Liver (tissue), 8 donors: ENCODE measurements at regions not wholly inside any gene's neighbourhood (a gene's known extent, or its start where the extent isn't known, plus 50 kb on each side); places are given as distances from the start of the nearest gene placed in this dataset.

Experiments used
- DNase-seq: peaks from one replicate; pipeline ENCODE4 v3.0.0-alpha.2; 2017; ENCODE audit warnings: low spot score
- H3K27ac ChIP-seq, 2 donors: one replicate each; pipeline ENCODE4 v1.7.0; 2013; ENCODE audit warnings: inconsistent platforms in 2 of 2, low read length in 2 of 2, control low read depth in 1 of 2, low read depth in 1 of 2, mild to moderate bottlenecking in 1 of 2
- H3K27me3 ChIP-seq, 4 donors: one replicate each; pipeline versions ENCODE4 v1.6.1 to v1.7.0; 2013; ENCODE audit warnings: low read length in 3 of 4, inconsistent platforms in 1 of 4, mild to moderate bottlenecking in 1 of 4, moderate library complexity in 1 of 4; ENCODE audit not compliant: control insufficient read depth in 4 of 4, insufficient read depth in 4 of 4
- H3K36me3 ChIP-seq, 4 donors: one replicate each; pipeline versions ENCODE4 v1.6.1 to v1.7.0; 2013; ENCODE audit warnings: low read length in 3 of 4, mild to moderate bottlenecking in 3 of 4, low read depth in 1 of 4, moderate library complexity in 1 of 4; ENCODE audit not compliant: control insufficient read depth in 4 of 4, insufficient read depth in 3 of 4
- H3K4me1 ChIP-seq, 4 donors: one replicate each; pipeline versions ENCODE4 v1.6.1 to v1.7.0; 2013; ENCODE audit warnings: low read length in 3 of 4, mild to moderate bottlenecking in 3 of 4, moderate library complexity in 1 of 4; ENCODE audit not compliant: control insufficient read depth in 4 of 4, insufficient read depth in 4 of 4
- H3K4me3 ChIP-seq, 3 donors: one replicate each; pipeline versions ENCODE4 v1.6.1 to v1.7.0; 2013; ENCODE audit warnings: low read length in 3 of 3, control low read depth in 1 of 3, low read depth in 1 of 3, mild to moderate bottlenecking in 1 of 3
- H3K9ac ChIP-seq, 2 donors: one replicate each; pipeline ENCODE4 v1.7.0; 2013; ENCODE audit warnings: low read length in 2 of 2, mild to moderate bottlenecking in 2 of 2, moderate library complexity in 2 of 2, control low read depth in 1 of 2, low read depth in 1 of 2
- H3K9me3 ChIP-seq, 4 donors: one replicate each; pipeline versions ENCODE4 v1.6.1 to v1.7.0; 2013; ENCODE audit warnings: low read length in 3 of 4; ENCODE audit not compliant: control insufficient read depth in 4 of 4
- EGR1 ChIP-seq, 2 donors: IDR thresholded peaks; 2 replicates each; pipeline ENCODE4 v1.6.1; 2016 to 2018; ENCODE audit warnings: antibody characterized with exemption in 2 of 2, low read depth in 2 of 2
- FOXA1 ChIP-seq: IDR thresholded peaks from 2 replicates; pipeline ENCODE4 v1.6.1; 2016; ENCODE audit warnings: antibody characterized with exemption
- FOXA2 ChIP-seq: IDR thresholded peaks from 2 replicates; pipeline ENCODE4 v1.6.1; 2016; ENCODE audit warnings: antibody characterized with exemption
- GABPA ChIP-seq, 2 donors: IDR thresholded peaks in 1 of 2; conservative IDR thresholded peaks in 1 of 2; 2 replicates each; pipeline ENCODE4 v1.6.1; 2016; ENCODE audit warnings: antibody characterized with exemption in 2 of 2, mild to moderate bottlenecking in 1 of 2, moderate library complexity in 1 of 2
- HNF4A ChIP-seq, 2 donors: conservative IDR thresholded peaks; 2 replicates each; pipeline ENCODE4 v1.6.1; 2016; ENCODE audit warnings: antibody characterized with exemption in 2 of 2, mild to moderate bottlenecking in 2 of 2
- HNF4G ChIP-seq: IDR thresholded peaks from 2 replicates; pipeline ENCODE4 v1.6.1; 2016; ENCODE audit warnings: antibody characterized with exemption
- JUND ChIP-seq, 2 donors: IDR thresholded peaks; 2 replicates each; pipeline ENCODE4 v1.6.1; 2016; ENCODE audit warnings: antibody characterized with exemption in 2 of 2
- RAD21 ChIP-seq, 2 donors: IDR thresholded peaks; 2 replicates each; pipeline ENCODE4 v1.6.1; 2016; ENCODE audit warnings: antibody characterized with exemption in 2 of 2, mild to moderate bottlenecking in 2 of 2
- RXRA ChIP-seq, 2 donors: IDR thresholded peaks; 2 replicates each; pipeline ENCODE4 v1.6.1; 2017 to 2018; ENCODE audit warnings: antibody characterized with exemption in 2 of 2, mild to moderate bottlenecking in 1 of 2
- SP1 ChIP-seq: IDR thresholded peaks from 2 replicates; pipeline ENCODE4 v1.6.1; 2018; ENCODE audit warnings: antibody characterized with exemption, mild to moderate bottlenecking
- TAF1 ChIP-seq: conservative IDR thresholded peaks from 2 replicates; pipeline ENCODE4 v1.6.1; 2016; ENCODE audit warnings: antibody characterized with exemption, mild to moderate bottlenecking
- YY1 ChIP-seq: IDR thresholded peaks from 2 replicates; pipeline ENCODE4 v1.6.1; 2016; ENCODE audit warnings: antibody characterized with exemption, mild to moderate bottlenecking
- WGBS: extraction: QIAGEN DNeasy Blood & Tissue Kit; methylation state at CpG from one replicate; pipeline ENCODE4 v1.1.7; 2013; 5-methylcytosine and 5-hydroxymethylcytosine counted together
- TF ChIP-seq, protein P1 (sequence below): IDR thresholded peaks from 2 replicates; pipeline ENCODE4 v1.6.1; 2016; ENCODE audit warnings: antibody characterized with exemption, mild to moderate bottlenecking
- TF ChIP-seq, protein P2 (sequence below): IDR thresholded peaks from 2 replicates; pipeline ENCODE4 v1.6.1; 2016; ENCODE audit warnings: antibody characterized with exemption
- TF ChIP-seq, protein P3 (sequence below): fragments of 150-350 bp; IDR thresholded peaks from 2 replicates; pipeline ENCODE4 v1.5.1; 2017; ENCODE audit warnings: improper control_type of control experiment, low read depth, low read length; ENCODE audit not compliant: missing input control
- TF ChIP-seq, protein P4 (sequence below): IDR thresholded peaks from 2 replicates; pipeline ENCODE4 v1.6.1; 2016; ENCODE audit warnings: antibody characterized with exemption
- TF ChIP-seq, protein P5 (sequence below): IDR thresholded peaks from 2 replicates; pipeline ENCODE4 v1.6.1; 2016; ENCODE audit warnings: antibody characterized with exemption
- donor health status: healthy.
- donor health status: healthy.
- donor health status: healthy.
- donor health status: healthy.
- donor health status: healthy.

DNA sequence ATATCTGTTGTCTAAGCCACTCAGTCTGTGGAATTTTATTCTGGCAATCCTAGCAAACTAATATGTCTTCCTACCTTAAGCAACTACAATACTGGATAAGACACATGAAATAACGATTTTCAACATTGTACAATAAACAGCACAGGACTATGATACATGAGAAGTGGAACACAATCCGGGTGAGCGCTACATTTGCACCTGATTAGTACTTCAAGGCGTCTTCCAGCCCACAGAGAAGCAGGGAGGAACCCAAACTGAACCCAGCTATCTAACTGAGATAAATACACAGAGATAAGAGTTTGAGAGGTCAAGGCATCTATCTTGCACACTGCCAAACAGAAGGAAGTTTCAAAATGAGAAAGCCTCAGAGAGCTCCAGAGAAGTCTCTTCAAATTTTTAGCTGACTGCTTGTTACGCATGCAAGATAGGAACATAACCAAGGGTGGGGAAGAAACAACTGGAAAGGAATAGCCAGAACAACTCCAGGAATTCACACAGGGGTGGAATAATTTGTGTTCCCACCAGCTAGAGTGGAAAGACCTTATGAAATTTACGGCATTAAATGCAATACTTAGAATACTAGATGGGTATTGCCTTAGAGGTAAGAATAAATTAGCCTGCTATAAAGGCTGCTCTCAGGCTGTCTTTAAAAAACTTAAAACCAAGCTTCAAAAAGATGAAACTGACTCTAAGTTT is 481.8 kb downstream of the MTRR start:
- TF ChIP-seq, protein P1, sequence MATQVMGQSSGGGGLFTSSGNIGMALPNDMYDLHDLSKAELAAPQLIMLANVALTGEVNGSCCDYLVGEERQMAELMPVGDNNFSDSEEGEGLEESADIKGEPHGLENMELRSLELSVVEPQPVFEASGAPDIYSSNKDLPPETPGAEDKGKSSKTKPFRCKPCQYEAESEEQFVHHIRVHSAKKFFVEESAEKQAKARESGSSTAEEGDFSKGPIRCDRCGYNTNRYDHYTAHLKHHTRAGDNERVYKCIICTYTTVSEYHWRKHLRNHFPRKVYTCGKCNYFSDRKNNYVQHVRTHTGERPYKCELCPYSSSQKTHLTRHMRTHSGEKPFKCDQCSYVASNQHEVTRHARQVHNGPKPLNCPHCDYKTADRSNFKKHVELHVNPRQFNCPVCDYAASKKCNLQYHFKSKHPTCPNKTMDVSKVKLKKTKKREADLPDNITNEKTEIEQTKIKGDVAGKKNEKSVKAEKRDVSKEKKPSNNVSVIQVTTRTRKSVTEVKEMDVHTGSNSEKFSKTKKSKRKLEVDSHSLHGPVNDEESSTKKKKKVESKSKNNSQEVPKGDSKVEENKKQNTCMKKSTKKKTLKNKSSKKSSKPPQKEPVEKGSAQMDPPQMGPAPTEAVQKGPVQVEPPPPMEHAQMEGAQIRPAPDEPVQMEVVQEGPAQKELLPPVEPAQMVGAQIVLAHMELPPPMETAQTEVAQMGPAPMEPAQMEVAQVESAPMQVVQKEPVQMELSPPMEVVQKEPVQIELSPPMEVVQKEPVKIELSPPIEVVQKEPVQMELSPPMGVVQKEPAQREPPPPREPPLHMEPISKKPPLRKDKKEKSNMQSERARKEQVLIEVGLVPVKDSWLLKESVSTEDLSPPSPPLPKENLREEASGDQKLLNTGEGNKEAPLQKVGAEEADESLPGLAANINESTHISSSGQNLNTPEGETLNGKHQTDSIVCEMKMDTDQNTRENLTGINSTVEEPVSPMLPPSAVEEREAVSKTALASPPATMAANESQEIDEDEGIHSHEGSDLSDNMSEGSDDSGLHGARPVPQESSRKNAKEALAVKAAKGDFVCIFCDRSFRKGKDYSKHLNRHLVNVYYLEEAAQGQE = no peak
- TF ChIP-seq RXRA (IDR thresholded peaks at IDR 0.05) (no peak), FOXA1 (no peak), TAF1 (no peak), JUND (IDR thresholded peaks at IDR 0.05) (no peak), HNF4G (no peak), RAD21 (IDR thresholded peaks at IDR 0.05) (no peak), YY1 (no peak), GABPA (IDR thresholded peaks at IDR 0.05 in 1 of 2, conservative IDR thresholded peaks at IDR 0.05 in 1 of 2) (no peak), EGR1 (IDR thresholded peaks at IDR 0.05; ENCODE audit: low read depth in 2 of 2) (no peak), FOXA2 (no peak), SP1 (no peak), HNF4A (conservative IDR thresholded peaks at IDR 0.05) (no peak)
- TF ChIP-seq, protein P2, sequence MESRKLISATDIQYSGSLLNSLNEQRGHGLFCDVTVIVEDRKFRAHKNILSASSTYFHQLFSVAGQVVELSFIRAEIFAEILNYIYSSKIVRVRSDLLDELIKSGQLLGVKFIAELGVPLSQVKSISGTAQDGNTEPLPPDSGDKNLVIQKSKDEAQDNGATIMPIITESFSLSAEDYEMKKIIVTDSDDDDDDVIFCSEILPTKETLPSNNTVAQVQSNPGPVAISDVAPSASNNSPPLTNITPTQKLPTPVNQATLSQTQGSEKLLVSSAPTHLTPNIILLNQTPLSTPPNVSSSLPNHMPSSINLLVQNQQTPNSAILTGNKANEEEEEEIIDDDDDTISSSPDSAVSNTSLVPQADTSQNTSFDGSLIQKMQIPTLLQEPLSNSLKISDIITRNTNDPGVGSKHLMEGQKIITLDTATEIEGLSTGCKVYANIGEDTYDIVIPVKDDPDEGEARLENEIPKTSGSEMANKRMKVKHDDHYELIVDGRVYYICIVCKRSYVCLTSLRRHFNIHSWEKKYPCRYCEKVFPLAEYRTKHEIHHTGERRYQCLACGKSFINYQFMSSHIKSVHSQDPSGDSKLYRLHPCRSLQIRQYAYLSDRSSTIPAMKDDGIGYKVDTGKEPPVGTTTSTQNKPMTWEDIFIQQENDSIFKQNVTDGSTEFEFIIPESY = no peak
- TF ChIP-seq, protein P3, sequence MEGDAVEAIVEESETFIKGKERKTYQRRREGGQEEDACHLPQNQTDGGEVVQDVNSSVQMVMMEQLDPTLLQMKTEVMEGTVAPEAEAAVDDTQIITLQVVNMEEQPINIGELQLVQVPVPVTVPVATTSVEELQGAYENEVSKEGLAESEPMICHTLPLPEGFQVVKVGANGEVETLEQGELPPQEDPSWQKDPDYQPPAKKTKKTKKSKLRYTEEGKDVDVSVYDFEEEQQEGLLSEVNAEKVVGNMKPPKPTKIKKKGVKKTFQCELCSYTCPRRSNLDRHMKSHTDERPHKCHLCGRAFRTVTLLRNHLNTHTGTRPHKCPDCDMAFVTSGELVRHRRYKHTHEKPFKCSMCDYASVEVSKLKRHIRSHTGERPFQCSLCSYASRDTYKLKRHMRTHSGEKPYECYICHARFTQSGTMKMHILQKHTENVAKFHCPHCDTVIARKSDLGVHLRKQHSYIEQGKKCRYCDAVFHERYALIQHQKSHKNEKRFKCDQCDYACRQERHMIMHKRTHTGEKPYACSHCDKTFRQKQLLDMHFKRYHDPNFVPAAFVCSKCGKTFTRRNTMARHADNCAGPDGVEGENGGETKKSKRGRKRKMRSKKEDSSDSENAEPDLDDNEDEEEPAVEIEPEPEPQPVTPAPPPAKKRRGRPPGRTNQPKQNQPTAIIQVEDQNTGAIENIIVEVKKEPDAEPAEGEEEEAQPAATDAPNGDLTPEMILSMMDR = no peak
- TF ChIP-seq, protein P4, sequence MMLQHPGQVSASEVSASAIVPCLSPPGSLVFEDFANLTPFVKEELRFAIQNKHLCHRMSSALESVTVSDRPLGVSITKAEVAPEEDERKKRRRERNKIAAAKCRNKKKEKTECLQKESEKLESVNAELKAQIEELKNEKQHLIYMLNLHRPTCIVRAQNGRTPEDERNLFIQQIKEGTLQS = no peak
- TF ChIP-seq, protein P5, sequence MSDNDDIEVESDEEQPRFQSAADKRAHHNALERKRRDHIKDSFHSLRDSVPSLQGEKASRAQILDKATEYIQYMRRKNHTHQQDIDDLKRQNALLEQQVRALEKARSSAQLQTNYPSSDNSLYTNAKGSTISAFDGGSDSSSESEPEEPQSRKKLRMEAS = no peak
- no peaks in the 10 kb centered on the region for H3K4me1 ChIP-seq
- H3K9ac ChIP-seq = no peak overlapping the region
- DNase-seq = no peak
- no peak overlapping the region for H3K4me3 ChIP-seq
- no peak overlapping the region for H3K27ac ChIP-seq
- WGBS = 55% methylated on average over 6 of the region's 6 CpGs
- no peaks in the 10 kb centered on the region for H3K27me3 ChIP-seq
- H3K9me3 ChIP-seq = no peaks in the 10 kb centered on the region
- no peaks in the 10 kb centered on the region for H3K36me3 ChIP-seq
